Panc1 (cell line): ENCODE measurements at regions not wholly inside any gene's neighbourhood (a gene's known extent, or its start where the extent isn't known, plus 50 kb on each side); places are given as distances from the start of the nearest gene placed in this dataset.

Experiments
- ATAC-seq: fragments of 200-7000 bp; cut with Tn5 transposase; 2 replicates; pipeline ENCODE4 v1.9.1; 2020; ENCODE audit warnings: mild to moderate bottlenecking, moderate library complexity
- BruUV-seq: library from RNA; stranded (reverse); fragments of 400-500 nt; replicated peaks from 2 replicates; lab custom pipeline; 2021; lab: Mats Ljungman, UMichigan
- CTCF ChIA-PET: fragments of 300-600 bp; sonication (Branson Sonifier 250); formaldehyde crosslinking; loops from one replicate; lab custom pipeline; 2022; ENCODE audit warnings: antibody characterized with exemption; lab: Charles Lee
- POLR2A ChIA-PET: fragments of 300-600 bp; sonication (Branson Sonifier 250); formaldehyde crosslinking; loops from one replicate; lab custom pipeline; 2022; ENCODE audit warnings: antibody characterized with exemption; lab: Charles Lee
- DNase-seq: peaks from one replicate; pipeline ENCODE4 v3.0.0-alpha.2; 2010; ENCODE audit warnings: low read depth, low spot score
- H3K27ac ChIP-seq: 2 replicates; pipeline ENCODE4 v1.5.1; 2011; ENCODE audit warnings: mild to moderate bottlenecking, low read length, inconsistent platforms
- H3K27me3 ChIP-seq: fragments of 200-500 bp; sonication (Bioruptor generic); 2 replicates; pipeline ENCODE4 v1.6.0; 2014; ENCODE audit warnings: low read length, inconsistent platforms; ENCODE audit not compliant: control insufficient read depth, insufficient read depth
- H3K36me3 ChIP-seq: fragments of 200-500 bp; sonication (Bioruptor generic); 2 replicates; pipeline ENCODE4 v1.5.1; 2014; ENCODE audit warnings: inconsistent platforms, mild to moderate bottlenecking, low read length, moderate library complexity; ENCODE audit not compliant: control insufficient read depth, insufficient read depth
- H3K4me1 ChIP-seq: 2 replicates; pipeline ENCODE4 v1.5.1; 2011; ENCODE audit warnings: inconsistent platforms, mild to moderate bottlenecking, low read length, moderate library complexity; ENCODE audit not compliant: control insufficient read depth, insufficient read depth
- H3K4me3 ChIP-seq, 2 experiments: 2 replicates each; pipeline ENCODE4 v1.5.1; 2011 to 2012; ENCODE audit warnings: low read depth in 2 of 2, low read length in 2 of 2, mild to moderate bottlenecking in 2 of 2, inconsistent platforms in 1 of 2, moderate library complexity in 1 of 2
- H3K9me3 ChIP-seq: fragments of 200-500 bp; sonication (Bioruptor generic); 2 replicates; pipeline ENCODE4 v1.5.1; 2014; ENCODE audit warnings: low read depth, mild to moderate bottlenecking, inconsistent platforms, low read length, moderate library complexity; ENCODE audit not compliant: control insufficient read depth, insufficient read depth
- POLR2AphosphoS5 ChIP-seq: IDR thresholded peaks from 2 replicates; pipeline ENCODE4 v1.6.1; 2012; ENCODE audit warnings: mild to moderate bottlenecking, low read depth, low read length, moderate library complexity
- SIN3A ChIP-seq: IDR thresholded peaks from 2 replicates; pipeline ENCODE4 v1.6.1; 2012; ENCODE audit warnings: low read depth, mild to moderate bottlenecking, low read length, moderate library complexity, borderline replicate concordance; ENCODE audit not compliant: insufficient read depth
- TCF7L2 ChIP-seq: IDR thresholded peaks from 2 replicates; pipeline ENCODE4 v1.6.1; 2011; ENCODE audit warnings: mild to moderate bottlenecking, low read depth, low read length, inconsistent platforms
- in situ Hi-C: cut with HindIII; loops from 2 replicates; pipeline ENCODE4 v1.10.0; 2016; ENCODE audit warnings: low sequenced_read_pairs, low pct_unique_long_range_greater_than_20kb
- intact Hi-C: fragments of 100-400 bp; cut with micrococcal nuclease; formaldehyde crosslinking; loops from one replicate; pipeline ENCODE4 v1.10.0; 2022; ENCODE audit not compliant: unreplicated experiment
- TF ChIP-seq, protein P1 (sequence below), 2 experiments: IDR thresholded peaks; 2 replicates each; pipeline ENCODE4 v1.6.1; 2011 to 2012; ENCODE audit warnings: low read depth in 2 of 2, control low read depth in 1 of 2, low read length in 1 of 2, mild to moderate bottlenecking in 1 of 2, moderate library complexity in 1 of 2; ENCODE audit not compliant: insufficient read depth in 1 of 2
- TF ChIP-seq, protein P2 (sequence below): fragments of 450-650 bp; IDR thresholded peaks from 2 replicates; pipeline ENCODE4 v1.5.1; 2017; ENCODE audit warnings: mild to moderate bottlenecking

DNA sequence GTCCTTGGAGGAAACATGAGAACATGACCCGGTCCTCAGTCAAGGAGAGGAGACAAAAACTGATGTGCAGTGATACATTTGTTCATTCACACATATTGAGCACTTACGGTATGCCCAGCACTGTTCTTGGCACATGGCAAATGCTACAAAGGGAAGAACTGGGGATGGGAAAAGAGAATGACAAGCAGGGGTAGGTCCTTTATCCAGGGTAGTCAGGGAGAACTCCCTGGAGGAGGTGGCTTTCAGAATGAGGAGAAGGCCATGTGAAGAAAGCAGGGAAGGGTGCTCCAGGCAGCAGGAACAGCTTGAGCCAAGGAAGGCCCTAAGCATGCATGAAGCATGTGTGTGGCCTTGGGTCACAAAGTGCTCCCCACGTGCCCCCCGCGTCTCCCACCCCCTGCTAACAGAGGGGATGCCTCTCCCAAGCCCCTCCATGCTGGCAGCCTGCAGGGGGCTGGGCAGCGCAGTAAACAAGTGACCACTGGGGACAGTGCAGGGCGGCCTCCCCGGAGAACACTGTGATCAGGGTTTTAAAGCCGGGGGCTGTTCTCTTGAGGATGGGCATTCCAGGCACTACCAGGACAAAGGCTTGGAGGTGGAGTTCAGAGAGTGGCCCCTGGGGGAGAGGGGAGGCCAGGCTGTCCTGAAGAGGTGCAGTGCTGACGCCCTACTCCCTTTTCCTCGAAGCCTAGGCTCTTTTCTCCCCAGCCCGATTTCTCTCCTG, 71.0 kb downstream of the PHETA1 start:
- POLR2A ChIA-PET = no interaction called here
- TF ChIP-seq SIN3A = no peak
- TF ChIP-seq, protein P1, sequence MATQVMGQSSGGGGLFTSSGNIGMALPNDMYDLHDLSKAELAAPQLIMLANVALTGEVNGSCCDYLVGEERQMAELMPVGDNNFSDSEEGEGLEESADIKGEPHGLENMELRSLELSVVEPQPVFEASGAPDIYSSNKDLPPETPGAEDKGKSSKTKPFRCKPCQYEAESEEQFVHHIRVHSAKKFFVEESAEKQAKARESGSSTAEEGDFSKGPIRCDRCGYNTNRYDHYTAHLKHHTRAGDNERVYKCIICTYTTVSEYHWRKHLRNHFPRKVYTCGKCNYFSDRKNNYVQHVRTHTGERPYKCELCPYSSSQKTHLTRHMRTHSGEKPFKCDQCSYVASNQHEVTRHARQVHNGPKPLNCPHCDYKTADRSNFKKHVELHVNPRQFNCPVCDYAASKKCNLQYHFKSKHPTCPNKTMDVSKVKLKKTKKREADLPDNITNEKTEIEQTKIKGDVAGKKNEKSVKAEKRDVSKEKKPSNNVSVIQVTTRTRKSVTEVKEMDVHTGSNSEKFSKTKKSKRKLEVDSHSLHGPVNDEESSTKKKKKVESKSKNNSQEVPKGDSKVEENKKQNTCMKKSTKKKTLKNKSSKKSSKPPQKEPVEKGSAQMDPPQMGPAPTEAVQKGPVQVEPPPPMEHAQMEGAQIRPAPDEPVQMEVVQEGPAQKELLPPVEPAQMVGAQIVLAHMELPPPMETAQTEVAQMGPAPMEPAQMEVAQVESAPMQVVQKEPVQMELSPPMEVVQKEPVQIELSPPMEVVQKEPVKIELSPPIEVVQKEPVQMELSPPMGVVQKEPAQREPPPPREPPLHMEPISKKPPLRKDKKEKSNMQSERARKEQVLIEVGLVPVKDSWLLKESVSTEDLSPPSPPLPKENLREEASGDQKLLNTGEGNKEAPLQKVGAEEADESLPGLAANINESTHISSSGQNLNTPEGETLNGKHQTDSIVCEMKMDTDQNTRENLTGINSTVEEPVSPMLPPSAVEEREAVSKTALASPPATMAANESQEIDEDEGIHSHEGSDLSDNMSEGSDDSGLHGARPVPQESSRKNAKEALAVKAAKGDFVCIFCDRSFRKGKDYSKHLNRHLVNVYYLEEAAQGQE (IDR thresholded peaks at IDR 0.05; ENCODE audit: insufficient read depth in 1 of 2, low read depth in 2 of 2, low read length in 1 of 2) = no peak
- TF ChIP-seq, protein P2, sequence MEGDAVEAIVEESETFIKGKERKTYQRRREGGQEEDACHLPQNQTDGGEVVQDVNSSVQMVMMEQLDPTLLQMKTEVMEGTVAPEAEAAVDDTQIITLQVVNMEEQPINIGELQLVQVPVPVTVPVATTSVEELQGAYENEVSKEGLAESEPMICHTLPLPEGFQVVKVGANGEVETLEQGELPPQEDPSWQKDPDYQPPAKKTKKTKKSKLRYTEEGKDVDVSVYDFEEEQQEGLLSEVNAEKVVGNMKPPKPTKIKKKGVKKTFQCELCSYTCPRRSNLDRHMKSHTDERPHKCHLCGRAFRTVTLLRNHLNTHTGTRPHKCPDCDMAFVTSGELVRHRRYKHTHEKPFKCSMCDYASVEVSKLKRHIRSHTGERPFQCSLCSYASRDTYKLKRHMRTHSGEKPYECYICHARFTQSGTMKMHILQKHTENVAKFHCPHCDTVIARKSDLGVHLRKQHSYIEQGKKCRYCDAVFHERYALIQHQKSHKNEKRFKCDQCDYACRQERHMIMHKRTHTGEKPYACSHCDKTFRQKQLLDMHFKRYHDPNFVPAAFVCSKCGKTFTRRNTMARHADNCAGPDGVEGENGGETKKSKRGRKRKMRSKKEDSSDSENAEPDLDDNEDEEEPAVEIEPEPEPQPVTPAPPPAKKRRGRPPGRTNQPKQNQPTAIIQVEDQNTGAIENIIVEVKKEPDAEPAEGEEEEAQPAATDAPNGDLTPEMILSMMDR = no peak
- TF ChIP-seq TCF7L2 = no peak
- no peak for TF ChIP-seq POLR2AphosphoS5
- H3K4me3 ChIP-seq = no peak overlapping the region
- intact Hi-C loops (loop anchor here (5.0 kb wide), 2 partner anchors 276 to 361 kb away; no protein-coding TSS in a partner anchor), in situ Hi-C loops (no loop called here)
- H3K27ac ChIP-seq = no peak overlapping the region
- no peaks in the 10 kb centered on the region for H3K4me1 ChIP-seq
- no peaks in the 10 kb centered on the region for H3K36me3 ChIP-seq
- ATAC-seq = 0 out of 2 replicates have a peak, but pooled peaks have one; percentile 39
- H3K27me3 ChIP-seq = peaks cover 6% of the 10 kb centered on the region; the same call in 1 of the 2 replicates
- H3K9me3 ChIP-seq = no peaks in the 10 kb centered on the region
- no peak for DNase-seq
- CTCF ChIA-PET = interaction anchor here (0.7 to 1.4 kb wide), 7 partner anchors 15 to 361 kb away, joined by 3 to 8 read pairs (median 4); no protein-coding TSS in a partner anchor
- no TSS peak for BruUV-seq

DNA sequence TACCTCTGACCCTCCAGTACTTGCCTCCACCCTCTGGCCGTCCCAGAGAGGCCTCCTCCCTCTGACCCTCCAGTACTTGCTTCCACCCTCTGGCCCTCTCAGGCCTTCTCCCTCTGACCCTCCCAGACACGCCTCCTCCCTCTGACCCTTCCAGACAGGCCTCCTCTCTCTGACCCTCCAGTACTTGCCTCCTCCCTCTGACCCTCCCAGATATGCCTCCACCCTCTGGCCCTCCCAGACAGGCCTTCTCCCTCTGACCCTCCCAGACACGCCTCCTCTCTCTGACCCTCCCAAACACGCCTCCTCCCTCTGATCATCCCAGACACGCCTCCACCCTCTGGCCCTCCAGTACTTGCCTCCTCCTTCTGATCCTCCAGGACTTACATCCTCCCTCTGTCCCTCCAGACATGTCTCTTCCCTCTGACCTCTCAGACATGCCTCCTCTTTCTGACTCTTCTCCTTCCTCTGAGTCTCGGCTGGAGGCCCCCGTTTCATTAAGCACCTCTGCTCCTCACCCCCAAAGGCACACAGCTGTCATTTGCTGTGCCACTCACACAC, 71.9 kb downstream of the PHETA1 start:
- in situ Hi-C loops = no loop called here
- CTCF ChIA-PET = no interaction called here
- POLR2A ChIA-PET = no interaction called here
- H3K4me1 ChIP-seq = no peaks in the 10 kb centered on the region
- intact Hi-C loops = loop anchor here (5.0 kb wide), 2 partner anchors 275 to 360 kb away; no protein-coding TSS in a partner anchor
- ATAC-seq (no peak), DNase-seq (no peak)
- no TSS peak for BruUV-seq
- H3K27ac ChIP-seq = no peak overlapping the region
- no peak for TF ChIP-seq POLR2AphosphoS5
- TF ChIP-seq, protein P1 (IDR thresholded peaks at IDR 0.05; ENCODE audit: insufficient read depth in 1 of 2, low read depth in 2 of 2, low read length in 1 of 2) = no peak
- no peak for TF ChIP-seq SIN3A
- TF ChIP-seq, protein P2 = no peak
- TF ChIP-seq TCF7L2 = no peak
- H3K27me3 ChIP-seq = peaks cover 3% of the 10 kb centered on the region; the same call in 1 of the 2 replicates
- no peaks in the 10 kb centered on the region for H3K9me3 ChIP-seq
- no peak overlapping the region for H3K4me3 ChIP-seq
- H3K36me3 ChIP-seq = no peaks in the 10 kb centered on the region
